Calu3 (cell line): ENCODE measurements at regions not wholly inside any gene's neighbourhood (a gene's known extent, or its start where the extent isn't known, plus 50 kb on each side); places are given as distances from the start of the nearest gene placed in this dataset.

Experiments
- BruUV-seq: library from RNA; stranded (reverse); fragments of 400-500 nt; replicated peaks from 2 replicates; lab custom pipeline; 2021; lab: Mats Ljungman, UMichigan
- CTCF ChIA-PET: fragments of 300-600 bp; sonication (Branson Sonifier 250); formaldehyde crosslinking; loops from one replicate; lab custom pipeline; 2022; ENCODE audit warnings: antibody characterized with exemption; lab: Charles Lee
- DNase-seq: peaks from one replicate; pipeline ENCODE4 v3.0.0; 2022
- H3K27ac Mint-ChIP-seq: one replicate; pipeline ENCODE4 v1.8.0; 2022; ENCODE audit warnings: mixed read lengths; ENCODE audit not compliant: unreplicated experiment
- H3K27me3 Mint-ChIP-seq: one replicate; pipeline ENCODE4 v1.8.0; 2022; ENCODE audit warnings: mixed read lengths; ENCODE audit not compliant: unreplicated experiment
- H3K36me3 Mint-ChIP-seq: one replicate; pipeline ENCODE4 v1.8.0; 2022; ENCODE audit warnings: mild to moderate bottlenecking, moderate library complexity, mixed read lengths; ENCODE audit not compliant: insufficient read depth, unreplicated experiment
- H3K4me1 Mint-ChIP-seq: one replicate; pipeline ENCODE4 v1.8.0; 2022; ENCODE audit warnings: mild to moderate bottlenecking, low read depth, mixed read lengths; ENCODE audit not compliant: unreplicated experiment
- H3K4me3 Mint-ChIP-seq: one replicate; pipeline ENCODE4 v1.8.0; 2022; ENCODE audit warnings: mild to moderate bottlenecking, low read depth, moderate library complexity, mixed read lengths; ENCODE audit not compliant: unreplicated experiment
- H3K9me3 Mint-ChIP-seq: one replicate; pipeline ENCODE4 v1.8.0; 2022; ENCODE audit warnings: low read depth, mixed read lengths; ENCODE audit not compliant: unreplicated experiment
- CTCF ChIP-seq: fragments of 200-600 bp; IDR thresholded peaks from one replicate; pipeline ENCODE4 v1.8.0; 2022; ENCODE audit warnings: antibody characterized with exemption; ENCODE audit not compliant: unreplicated experiment
- intact Hi-C: fragments of 100-400 bp; cut with micrococcal nuclease; formaldehyde crosslinking; loops from one replicate; pipeline ENCODE4 v1.10.0; 2022; ENCODE audit not compliant: unreplicated experiment

GRCh38 chr11:13907678-13908077 lies 54.8 kb upstream of the SPON1 start:
- H3K27me3 Mint-ChIP-seq = no peaks in the 10 kb centered on the region
- intact Hi-C loops = no loop called here
- CTCF ChIA-PET = no interaction called here
- no peaks in the 10 kb centered on the region for H3K36me3 Mint-ChIP-seq
- DNase-seq = no peak
- H3K4me3 Mint-ChIP-seq = no peak overlapping the region
- no TSS peak for BruUV-seq
- no peak overlapping the region for H3K27ac Mint-ChIP-seq
- no peaks in the 10 kb centered on the region for H3K9me3 Mint-ChIP-seq
- no peaks in the 10 kb centered on the region for H3K4me1 Mint-ChIP-seq
- TF ChIP-seq CTCF = no peak

- no peak for DNase-seq
- no peak for TF ChIP-seq CTCF
- CTCF ChIA-PET = no interaction called here
- no peaks in the 10 kb centered on the region for H3K27me3 Mint-ChIP-seq
- no TSS peak for BruUV-seq
- intact Hi-C loops = no loop called here
- H3K27ac Mint-ChIP-seq = no peak overlapping the region
- no peaks in the 10 kb centered on the region for H3K36me3 Mint-ChIP-seq
- no peaks in the 10 kb centered on the region for H3K9me3 Mint-ChIP-seq
- H3K4me1 Mint-ChIP-seq = no peaks in the 10 kb centered on the region
- H3K4me3 Mint-ChIP-seq = no peak overlapping the region
These were observed 54.0 kb upstream of the SPON1 start for GRCh38 chr11:13908535-13908934.
